Neural progenitor cell (in vitro differentiated cells): ENCODE measurements at regions not wholly inside any gene's neighbourhood (a gene's known extent, or its start where the extent isn't known, plus 50 kb on each side); places are given as distances from the start of the nearest gene placed in this dataset.

Experiments used
- EZH2 ChIP-seq: fragments of 200-600 bp; sonication (generic); IDR thresholded peaks from 2 replicates; pipeline ENCODE4 v1.6.1; 2017; ENCODE audit warnings: antibody characterized with exemption, mild to moderate bottlenecking, moderate library complexity
- EZH2phosphoT487 ChIP-seq: fragments of 200-600 bp; sonication (generic); IDR thresholded peaks from 2 replicates; pipeline ENCODE4 v1.6.1; 2017; ENCODE audit warnings: antibody characterized with exemption
- TF ChIP-seq, protein P1 (sequence below): fragments of 200-600 bp; sonication (generic); IDR thresholded peaks from 2 replicates; pipeline ENCODE4 v1.5.1; 2017; ENCODE audit warnings: antibody characterized with exemption, mild to moderate bottlenecking

- TF ChIP-seq, protein P1, sequence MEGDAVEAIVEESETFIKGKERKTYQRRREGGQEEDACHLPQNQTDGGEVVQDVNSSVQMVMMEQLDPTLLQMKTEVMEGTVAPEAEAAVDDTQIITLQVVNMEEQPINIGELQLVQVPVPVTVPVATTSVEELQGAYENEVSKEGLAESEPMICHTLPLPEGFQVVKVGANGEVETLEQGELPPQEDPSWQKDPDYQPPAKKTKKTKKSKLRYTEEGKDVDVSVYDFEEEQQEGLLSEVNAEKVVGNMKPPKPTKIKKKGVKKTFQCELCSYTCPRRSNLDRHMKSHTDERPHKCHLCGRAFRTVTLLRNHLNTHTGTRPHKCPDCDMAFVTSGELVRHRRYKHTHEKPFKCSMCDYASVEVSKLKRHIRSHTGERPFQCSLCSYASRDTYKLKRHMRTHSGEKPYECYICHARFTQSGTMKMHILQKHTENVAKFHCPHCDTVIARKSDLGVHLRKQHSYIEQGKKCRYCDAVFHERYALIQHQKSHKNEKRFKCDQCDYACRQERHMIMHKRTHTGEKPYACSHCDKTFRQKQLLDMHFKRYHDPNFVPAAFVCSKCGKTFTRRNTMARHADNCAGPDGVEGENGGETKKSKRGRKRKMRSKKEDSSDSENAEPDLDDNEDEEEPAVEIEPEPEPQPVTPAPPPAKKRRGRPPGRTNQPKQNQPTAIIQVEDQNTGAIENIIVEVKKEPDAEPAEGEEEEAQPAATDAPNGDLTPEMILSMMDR, result no peak
- TF ChIP-seq EZH2phosphoT487 (no peak), EZH2 (no peak)
Measured at GRCh38 chr14:84533791-84534190, 996.2 kb upstream of the FLRT2 start.
